ENCODE measurements at regions not wholly inside any gene's neighbourhood (a gene's known extent, or its start where the extent isn't known, plus 50 kb on each side); places are given as distances from the start of the nearest gene placed in this dataset.

DNA sequence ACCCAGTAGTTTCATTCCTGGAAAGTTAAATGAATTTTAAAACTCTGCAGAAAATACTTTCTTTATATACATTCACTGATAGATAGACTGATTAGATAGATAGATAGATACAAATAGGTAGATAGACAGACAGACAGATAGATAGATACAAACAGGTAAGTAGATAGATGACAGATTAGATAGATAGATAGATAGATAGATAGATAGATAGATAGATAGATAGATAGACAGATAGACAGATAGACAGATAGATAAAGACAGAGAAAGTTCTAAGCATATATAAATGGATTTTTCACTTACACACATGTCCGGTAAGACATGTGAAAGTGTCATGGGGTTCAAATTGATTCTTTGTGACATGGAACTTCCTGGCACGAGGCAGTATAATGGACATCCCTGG is 349.7 kb downstream of the CDK5RAP2 start:
- TF ChIP-seq CTCF (IDR thresholded peaks at IDR 0.05; ENCODE audit: low read depth, low read length, poor library complexity, severe bottlenecking): no peak
- TF ChIP-seq EZH2phosphoT487 (IDR thresholded peaks at IDR 0.05; ENCODE audit: borderline replicate concordance, low read length): no peak

Data from DOHH2 (cell line).